ENCODE measurements at regions not wholly inside any gene's neighbourhood (a gene's known extent, or its start where the extent isn't known, plus 50 kb on each side); places are given as distances from the start of the nearest gene placed in this dataset.
"Not testable (repeated sequence)": the region's sequence is repeated elsewhere in the genome, so short reads cannot be mapped to it uniquely, and the experiment has no call there.

- not testable (repeated sequence) for TF ChIP-seq POLR2A, CTCF, EP300, POLR2AphosphoS5 (IDR thresholded peaks at IDR 0.05)
Measured at GRCh38 chr7:68630914-68631313, 967.4 kb upstream of the AUTS2 start.

Data from gastroesophageal sphincter (tissue), 3 donors.